GM23338 (cell line): ENCODE measurements at regions not wholly inside any gene's neighbourhood (a gene's known extent, or its start where the extent isn't known, plus 50 kb on each side); places are given as distances from the start of the nearest gene placed in this dataset.

ENCODE experiments used
- ATAC-seq: fragments of 200-7000 bp; cut with Tn5 transposase; 3 replicates; pipeline ENCODE4 v1.9.1; 2020
- DNase-seq: peaks from one replicate; pipeline ENCODE4 v3.0.0-alpha.2; 2015; ENCODE audit warnings: low spot score
- H2AFZ ChIP-seq: fragments of 200-600 bp; sonication (generic); 2 replicates; pipeline ENCODE4 v1.8.0; 2016; ENCODE audit warnings: antibody characterized with exemption, mild to moderate bottlenecking, moderate library complexity
- H3F3A ChIP-seq: fragments of 200-600 bp; sonication (generic); replicated peaks from 2 replicates; pipeline ENCODE4 v1.8.0; 2017; ENCODE audit warnings: antibody characterized with exemption, mixed run types, low read depth
- H3K27ac ChIP-seq: fragments of 200-600 bp; sonication (generic); 2 replicates; pipeline ENCODE4 v1.6.1; 2016; ENCODE audit warnings: low read depth
- H3K27me3 ChIP-seq: fragments of 200-600 bp; sonication (generic); 2 replicates; pipeline ENCODE4 v1.8.0; 2016; ENCODE audit warnings: mild to moderate bottlenecking, mixed run types, moderate library complexity; ENCODE audit not compliant: insufficient read depth
- H3K36me3 ChIP-seq: fragments of 200-600 bp; sonication (generic); 2 replicates; pipeline ENCODE4 v1.8.0; 2016; ENCODE audit warnings: mild to moderate bottlenecking; ENCODE audit not compliant: insufficient read depth
- H3K4me1 ChIP-seq: fragments of 200-600 bp; sonication (generic); 2 replicates; pipeline ENCODE4 v1.8.0; 2016; ENCODE audit warnings: mild to moderate bottlenecking, moderate library complexity; ENCODE audit not compliant: insufficient read depth
- H3K4me2 ChIP-seq: fragments of 200-600 bp; sonication (generic); 2 replicates; pipeline ENCODE4 v1.7.1; 2017; ENCODE audit warnings: mixed run types
- H3K4me3 ChIP-seq: fragments of 200-600 bp; sonication (generic); 2 replicates; pipeline ENCODE4 v1.6.1; 2016; ENCODE audit warnings: mixed run types
- H3K79me2 ChIP-seq: fragments of 200-600 bp; sonication (generic); replicated peaks from 2 replicates; pipeline ENCODE4 v1.8.0; 2017; ENCODE audit warnings: mild to moderate bottlenecking; ENCODE audit not compliant: insufficient read depth
- H3K9me2 ChIP-seq: fragments of 200-600 bp; sonication (generic); 2 replicates; pipeline ENCODE4 v1.8.0; 2017; ENCODE audit not compliant: insufficient read depth
- H4K20me1 ChIP-seq: fragments of 200-600 bp; sonication (generic); replicated peaks from 2 replicates; pipeline ENCODE4 v1.8.0; 2017; ENCODE audit warnings: mild to moderate bottlenecking; ENCODE audit not compliant: insufficient read depth
- H3K27ac Mint-ChIP-seq: 2 replicates; pipeline ENCODE4 v1.8.0; 2020; ENCODE audit warnings: inconsistent platforms, mild to moderate bottlenecking, moderate library complexity, mixed read lengths
- H3K27me3 Mint-ChIP-seq: 3 replicates; pipeline ENCODE4 v1.8.0; 2022; ENCODE audit warnings: low read depth, mild to moderate bottlenecking, moderate library complexity, mixed read lengths, inconsistent platforms; ENCODE audit not compliant: insufficient read depth, poor library complexity
- H3K36me3 Mint-ChIP-seq: 3 replicates; pipeline ENCODE4 v1.8.0; 2021; ENCODE audit warnings: low read depth, mild to moderate bottlenecking, inconsistent platforms, moderate library complexity, mixed read lengths
- H3K4me1 Mint-ChIP-seq: 3 replicates; pipeline ENCODE4 v1.8.0; 2020; ENCODE audit warnings: mild to moderate bottlenecking, inconsistent platforms, mixed read lengths
- H3K4me3 Mint-ChIP-seq: 3 replicates; pipeline ENCODE4 v1.8.0; 2021; ENCODE audit warnings: moderate library complexity, mild to moderate bottlenecking, inconsistent platforms, mixed read lengths
- H3K9me3 Mint-ChIP-seq: 3 replicates; pipeline ENCODE4 v1.8.0; 2020; ENCODE audit warnings: moderate library complexity, mild to moderate bottlenecking, inconsistent platforms, mixed read lengths
- CREB1 ChIP-seq: fragments of 250-450 bp; sonication (Bioruptor Pico); IDR thresholded peaks from 2 replicates; pipeline ENCODE4 v1.5.0; 2020; ENCODE audit warnings: low read depth, mild to moderate bottlenecking, moderate library complexity
- CTCF ChIP-seq, 2 experiments: fragments of 200-600 bp in 1 of 2; sonication (generic) in 1 of 2; conservative IDR thresholded peaks; 2 replicates each; pipeline versions ENCODE4 v1.5.1 to v1.6.1; 2016 to 2017; ENCODE audit warnings: antibody characterized with exemption in 2 of 2, low read depth in 2 of 2, mild to moderate bottlenecking in 2 of 2, moderate library complexity in 1 of 2
- ETS1 ChIP-seq: IDR thresholded peaks from 2 replicates; pipeline ENCODE4 v1.6.1; 2016; ENCODE audit warnings: antibody characterized with exemption
- EZH2 ChIP-seq: fragments of 200-600 bp; sonication (generic); IDR thresholded peaks from one replicate; pipeline ENCODE4 v1.8.0; 2017; ENCODE audit warnings: antibody characterized with exemption, mild to moderate bottlenecking, low read depth; ENCODE audit not compliant: unreplicated experiment
- EZH2phosphoT487 ChIP-seq: fragments of 200-600 bp; sonication (generic); IDR thresholded peaks from one replicate; pipeline ENCODE4 v1.8.1; 2018; ENCODE audit warnings: antibody characterized with exemption; ENCODE audit not compliant: unreplicated experiment
- JUNB ChIP-seq: IDR thresholded peaks from one replicate; pipeline ENCODE4 v1.6.1; 2016; ENCODE audit warnings: antibody characterized with exemption; ENCODE audit not compliant: unreplicated experiment
- NANOG ChIP-seq: IDR thresholded peaks from 2 replicates; pipeline ENCODE4 v1.6.1; 2016; ENCODE audit warnings: antibody characterized with exemption, borderline replicate concordance
- POLR2AphosphoS5 ChIP-seq: IDR thresholded peaks from 2 replicates; pipeline ENCODE4 v1.6.1; 2016; ENCODE audit warnings: antibody characterized with exemption, low read depth
- REST ChIP-seq: IDR thresholded peaks from one replicate; pipeline ENCODE4 v1.6.1; 2018; ENCODE audit warnings: antibody characterized with exemption; ENCODE audit not compliant: unreplicated experiment
- STAT1 ChIP-seq: IDR thresholded peaks from one replicate; pipeline ENCODE4 v1.6.1; 2016; ENCODE audit warnings: antibody characterized with exemption; ENCODE audit not compliant: unreplicated experiment
- ZNF114 ChIP-seq: fragments of 250-450 bp; sonication (Bioruptor Pico); IDR thresholded peaks from 2 replicates; pipeline ENCODE4 v1.5.0; 2020; ENCODE audit warnings: mild to moderate bottlenecking, moderate library complexity
- ZNF331 ChIP-seq: fragments of 250-450 bp; sonication (Bioruptor Pico); IDR thresholded peaks from 2 replicates; pipeline ENCODE4 v1.5.0; 2020; ENCODE audit warnings: low read depth, mild to moderate bottlenecking, moderate library complexity

GRCh38 chr1:2913091-2913490 lies 108.2 kb upstream of the ACTRT2 start (continued):
- TF ChIP-seq ETS1 (no peak), POLR2AphosphoS5 (no peak), REST (no peak), ZNF114 (CRISPR knock-in tag) (no peak), JUNB (no peak), ZNF331 (CRISPR knock-in tag) (no peak), CREB1 (CRISPR knock-in tag) (no peak), EZH2 (no peak), EZH2phosphoT487 (no peak)

- ATAC-seq (no peak), DNase-seq (no peak)
- Histone ChIP-seq H3K36me3 (no peaks in the 10 kb centered on the region), H3K27me3 (no peaks in the 10 kb centered on the region), H3K27ac (no peak overlapping the region), H4K20me1 (no peaks in the 10 kb centered on the region), H2AFZ (no peak overlapping the region), H3K4me2 (no peak overlapping the region), H3K4me3 (no peak overlapping the region), H3K79me2 (no peaks in the 10 kb centered on the region), H3K4me1 (no peaks in the 10 kb centered on the region), H3K9me2 (no peaks in the 10 kb centered on the region), H3F3A (peaks cover 9% of the 10 kb centered on the region; the same call in 1 of the 2 replicates)
- Mint-ChIP-seq H3K9me3 (peaks cover 78% of the 10 kb centered on the region), H3K4me1 (no peaks in the 10 kb centered on the region), H3K27ac (no peak overlapping the region), H3K27me3 (peaks cover 10% of the 10 kb centered on the region), H3K4me3 (no peak overlapping the region), H3K36me3 (peaks cover 21% of the 10 kb centered on the region)
- TF ChIP-seq POLR2AphosphoS5: no peak
- TF ChIP-seq ZNF331 (CRISPR knock-in tag): no peak
- no peak for TF ChIP-seq EZH2
Observed at GRCh38 chr1:2914702-2915101, 106.6 kb upstream of the ACTRT2 start.

- H3K4me1 ChIP-seq: no peaks in the 10 kb centered on the region
- H3F3A ChIP-seq: peaks cover 9% of the 10 kb centered on the region; the same call in 1 of the 2 replicates
- ATAC-seq (no peak), DNase-seq (no peak)
- H2AFZ ChIP-seq: no peak overlapping the region
- H4K20me1 ChIP-seq: no peaks in the 10 kb centered on the region
- no peak overlapping the region for H3K27ac ChIP-seq
- no peaks in the 10 kb centered on the region for H3K36me3 ChIP-seq
- H3K27me3 ChIP-seq: no peaks in the 10 kb centered on the region
- no peaks in the 10 kb centered on the region for H3K79me2 ChIP-seq
- H3K4me3 ChIP-seq: no peak overlapping the region
- peaks cover 10% of the 10 kb centered on the region for H3K27me3 Mint-ChIP-seq
- H3K4me1 Mint-ChIP-seq: no peaks in the 10 kb centered on the region
- H3K4me2 ChIP-seq: no peak overlapping the region
- H3K9me2 ChIP-seq: no peaks in the 10 kb centered on the region
- peaks cover 21% of the 10 kb centered on the region for H3K36me3 Mint-ChIP-seq
- peaks cover 70% of the 10 kb centered on the region for H3K9me3 Mint-ChIP-seq
- H3K4me3 Mint-ChIP-seq: no peak overlapping the region
- no peak overlapping the region for H3K27ac Mint-ChIP-seq
- no peak for TF ChIP-seq ETS1
- no peak for TF ChIP-seq ZNF114 (CRISPR knock-in tag)
- no peak for TF ChIP-seq JUNB
- no peak for TF ChIP-seq CTCF (conservative IDR thresholded peaks at IDR 0.05; ENCODE audit: low read depth in 2 of 2)
- no peak for TF ChIP-seq NANOG
- TF ChIP-seq EZH2: no peak
- no peak for TF ChIP-seq POLR2AphosphoS5
- TF ChIP-seq EZH2phosphoT487: no peak
- no peak for TF ChIP-seq STAT1
Observed at GRCh38 chr1:2916153-2916552, 105.1 kb upstream of the ACTRT2 start.
